Fibroblast of skin of right quadriceps (primary cell): ENCODE measurements at regions not wholly inside any gene's neighbourhood (a gene's known extent, or its start where the extent isn't known, plus 50 kb on each side); places are given as distances from the start of the nearest gene placed in this dataset.

Experiments
- DNase-seq: peaks from one replicate; pipeline ENCODE4 v3.0.0-alpha.2; 2013

DNA sequence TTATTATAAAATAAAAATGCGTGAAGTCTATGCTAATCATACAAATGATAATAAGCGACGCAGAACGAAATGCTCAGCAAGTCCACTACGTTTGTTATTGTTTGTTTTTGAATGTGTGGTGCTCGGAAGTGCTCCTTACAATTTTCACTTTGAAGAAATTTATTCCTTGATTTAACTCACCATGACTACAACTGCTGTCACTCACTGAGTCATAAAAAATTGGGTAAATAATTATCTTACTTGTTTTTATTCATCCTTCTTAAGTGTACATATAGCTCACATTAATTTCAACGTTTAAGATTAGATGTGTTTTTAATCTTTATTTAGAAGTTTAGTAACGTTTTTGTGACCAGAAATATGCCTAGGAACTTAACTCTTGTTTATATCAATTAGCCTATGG, 66.7 kb upstream of the NANOGP8 start:
- DNase-seq, result no peak

DNA sequence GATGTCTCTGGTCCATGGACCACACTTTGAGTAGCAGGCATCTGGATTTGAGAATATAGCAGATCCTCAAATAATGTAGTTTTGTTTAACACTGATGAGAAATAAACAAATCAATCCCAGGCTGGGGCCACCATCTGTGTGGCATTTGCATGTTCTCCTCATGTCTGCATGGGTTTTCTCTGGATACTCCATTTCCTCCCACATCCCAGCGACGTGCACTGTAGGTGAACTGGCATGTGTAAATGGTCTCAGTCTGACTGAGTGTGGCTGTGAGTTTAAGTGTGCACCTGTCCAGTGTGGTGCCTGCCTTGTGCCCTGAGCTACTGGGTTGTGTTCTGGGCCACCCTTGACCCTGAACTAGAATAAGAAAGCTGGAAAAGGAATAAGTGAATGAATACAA, 66.3 kb upstream of the NANOGP8 start:
- DNase-seq, result no peak

DNA sequence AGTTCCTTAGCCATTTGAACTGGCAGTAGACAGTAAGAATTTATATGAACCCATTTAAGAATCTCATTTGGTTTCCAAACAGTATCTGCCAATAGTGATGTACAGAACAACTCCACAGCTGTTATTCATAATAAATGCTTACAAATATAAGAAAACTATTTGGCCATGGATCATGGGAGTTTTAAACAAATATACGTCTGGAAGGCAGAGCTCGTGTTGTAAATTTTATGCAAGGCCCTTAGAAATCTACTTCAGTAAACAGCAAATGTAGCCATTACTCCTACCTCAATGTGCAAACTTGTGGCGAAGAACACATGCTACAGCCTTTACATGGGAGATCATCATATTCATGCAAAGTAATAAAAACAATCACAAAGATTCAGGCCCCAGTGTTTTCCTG, 65.3 kb upstream of the NANOGP8 start:
- DNase-seq, result peak; percentile 19

DNA sequence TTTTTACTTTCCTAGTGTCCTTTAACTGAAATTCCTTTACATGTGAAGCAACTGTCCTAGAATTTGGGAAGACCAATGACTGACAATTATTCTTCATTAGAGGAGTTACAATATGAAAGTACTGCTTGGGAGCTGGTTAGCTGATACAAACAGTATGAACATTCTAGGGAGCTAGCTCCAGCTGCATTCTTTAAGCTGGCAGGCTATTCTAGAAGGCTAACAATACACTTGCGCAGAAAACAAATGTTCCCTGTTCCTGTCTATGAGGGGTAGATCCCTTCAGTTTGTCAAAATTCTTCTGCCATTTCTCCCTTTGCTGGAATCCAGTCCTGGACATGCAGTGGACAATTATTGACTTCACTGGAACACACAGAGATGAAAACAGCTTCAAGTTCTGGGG, 60.2 kb upstream of the NANOGP8 start:
- no peak for DNase-seq

DNA sequence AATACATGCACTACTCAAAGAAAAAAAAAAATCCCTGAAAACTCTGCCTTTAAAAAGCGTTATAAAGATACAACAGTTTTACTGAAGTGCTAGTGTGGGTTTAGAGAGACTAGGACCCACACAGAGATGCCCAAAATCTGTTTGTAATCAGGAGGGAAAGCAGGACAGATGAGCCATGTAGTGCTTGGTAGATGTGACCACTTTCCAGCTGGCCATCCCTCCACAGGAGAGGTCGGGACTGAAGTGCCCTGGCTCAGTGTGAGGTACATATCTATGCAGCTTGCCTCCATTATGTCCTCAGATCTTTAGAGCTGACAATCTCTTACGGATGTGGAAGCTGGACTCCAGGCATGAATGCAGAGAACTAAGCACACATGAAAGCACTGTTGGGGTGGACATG, 57.5 kb upstream of the NANOGP8 start:
- no peak for DNase-seq

DNA sequence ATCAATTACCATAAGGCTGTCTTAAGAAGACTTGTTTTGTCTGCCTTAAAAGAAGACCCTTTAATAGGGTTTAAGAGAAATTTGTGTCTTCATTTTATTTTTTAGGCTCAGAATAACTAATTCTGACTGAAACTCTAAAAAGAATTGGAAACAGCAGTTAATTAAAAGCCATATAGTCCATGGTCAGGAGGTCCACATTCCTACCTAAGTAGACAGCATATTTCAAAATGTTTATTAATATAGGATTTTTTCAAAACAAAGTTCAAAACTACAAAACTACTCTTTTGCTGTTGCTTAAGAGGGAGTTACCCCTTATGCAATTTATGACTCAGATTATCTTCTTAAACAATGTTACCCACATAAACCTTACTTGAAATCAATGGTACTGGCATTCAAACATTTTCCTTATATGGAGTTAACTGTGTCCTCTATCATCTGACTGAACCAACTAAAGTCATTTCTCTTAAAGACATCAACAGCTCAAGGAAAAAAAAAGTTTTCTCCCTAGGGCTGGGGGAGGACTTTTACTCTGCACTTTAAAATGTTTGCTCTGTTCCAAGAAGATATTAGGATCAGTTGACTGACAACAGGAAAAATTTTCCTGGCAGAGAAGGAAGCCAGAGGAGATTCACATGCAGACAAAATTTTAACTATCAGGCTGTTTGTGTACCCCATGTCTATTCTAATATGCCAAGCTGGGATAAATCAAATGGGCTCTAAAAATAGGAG, 56.8 kb upstream of the NANOGP8 start:
- DNase-seq, result peak; percentile 96

DNA sequence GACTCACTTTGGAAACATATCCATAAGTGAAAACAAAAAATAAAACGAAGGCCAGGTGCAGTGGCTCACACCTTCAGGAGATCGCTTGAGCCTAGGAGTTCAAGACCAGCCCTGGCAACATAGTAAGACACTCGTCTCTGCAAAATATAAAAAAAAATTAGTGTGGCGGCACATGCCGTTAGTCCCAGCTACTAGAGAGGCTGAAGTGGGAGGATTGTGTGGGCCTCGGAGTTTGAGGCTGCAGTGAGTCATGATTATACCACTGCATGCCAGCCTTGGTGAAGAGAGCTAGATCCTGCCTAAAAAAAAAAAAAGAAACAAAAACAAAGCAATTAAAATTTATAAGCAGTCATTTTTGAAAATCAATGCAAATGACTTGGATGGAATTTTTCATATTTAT, 54.7 kb upstream of the NANOGP8 start:
- DNase-seq, result peak; percentile 6

DNA sequence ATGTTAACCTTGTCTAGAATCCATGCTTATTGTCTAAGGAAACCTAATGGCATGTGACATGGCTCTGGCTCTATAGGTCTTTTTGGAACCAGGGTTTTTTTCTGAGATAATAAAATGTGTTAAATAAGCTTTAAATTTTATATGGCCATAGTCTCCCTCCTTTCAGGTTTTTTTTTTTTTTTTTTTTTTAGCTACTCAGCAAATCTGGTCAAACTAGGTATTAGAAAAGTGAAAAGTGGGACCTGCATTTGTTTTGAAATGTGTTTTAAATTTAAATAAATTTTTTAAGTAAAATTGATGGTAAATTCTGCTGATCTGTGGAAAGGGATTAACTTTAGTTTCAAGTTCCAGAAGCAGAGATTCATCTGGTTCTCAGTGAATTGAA, 52.1 kb upstream of the NANOGP8 start:
- no peak for DNase-seq

DNA sequence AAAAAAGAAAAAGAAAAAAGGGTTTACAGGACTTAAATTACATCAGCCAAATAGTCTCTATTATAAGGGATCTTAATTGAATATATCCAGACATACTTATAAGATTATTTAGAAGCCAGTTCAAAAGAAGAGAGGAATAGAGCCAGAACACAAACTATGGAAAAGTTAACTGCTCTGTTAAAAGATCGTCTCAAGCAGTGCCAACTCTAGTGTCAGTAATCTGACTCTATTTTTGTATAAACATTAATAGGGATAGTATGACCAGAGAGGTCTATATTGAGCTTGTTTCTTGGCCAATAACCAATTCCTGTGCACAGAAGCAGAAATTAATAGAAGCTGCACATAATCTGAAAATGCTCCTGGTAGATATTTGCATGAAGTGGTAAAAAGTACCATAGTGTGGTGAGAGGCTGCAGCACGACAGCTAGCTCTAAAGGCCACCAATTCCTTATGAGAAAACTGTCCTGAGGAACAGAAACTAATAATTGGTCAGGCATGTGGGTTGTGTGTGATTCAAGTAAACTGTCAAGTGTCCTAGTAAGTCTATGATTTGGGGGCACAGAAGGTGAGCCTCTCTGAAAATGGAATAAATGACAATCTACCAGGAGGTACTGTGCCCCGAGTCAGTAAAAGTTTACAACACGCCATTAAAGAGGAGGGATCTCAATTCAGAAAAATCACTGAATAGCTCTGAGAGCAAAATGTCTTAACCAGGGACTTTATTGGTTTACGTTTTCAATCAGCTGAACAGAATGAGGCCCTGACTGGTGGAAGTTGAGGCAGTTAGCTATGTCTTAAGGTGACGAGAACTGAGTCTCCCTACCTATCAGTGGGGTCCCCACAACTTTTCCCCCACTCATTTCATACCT, 51.5 kb upstream of the NANOGP8 start:
- DNase-seq, result no peak
